ENCODE measurements at regions not wholly inside any gene's neighbourhood (a gene's known extent, or its start where the extent isn't known, plus 50 kb on each side); places are given as distances from the start of the nearest gene placed in this dataset.

- TF ChIP-seq FOXM1 (IDR thresholded peaks at IDR 0.05; ENCODE audit: borderline replicate concordance) = no peak
- TF ChIP-seq ZNF384 (IDR thresholded peaks at IDR 0.05) = no peak
Observed at GRCh38 chr4:11139871-11140270, 288.8 kb downstream of the HS3ST1 start.

Measured in HEK293T (cell line).